ENCODE measurements at regions not wholly inside any gene's neighbourhood (a gene's known extent, or its start where the extent isn't known, plus 50 kb on each side); places are given as distances from the start of the nearest gene placed in this dataset.

DNA sequence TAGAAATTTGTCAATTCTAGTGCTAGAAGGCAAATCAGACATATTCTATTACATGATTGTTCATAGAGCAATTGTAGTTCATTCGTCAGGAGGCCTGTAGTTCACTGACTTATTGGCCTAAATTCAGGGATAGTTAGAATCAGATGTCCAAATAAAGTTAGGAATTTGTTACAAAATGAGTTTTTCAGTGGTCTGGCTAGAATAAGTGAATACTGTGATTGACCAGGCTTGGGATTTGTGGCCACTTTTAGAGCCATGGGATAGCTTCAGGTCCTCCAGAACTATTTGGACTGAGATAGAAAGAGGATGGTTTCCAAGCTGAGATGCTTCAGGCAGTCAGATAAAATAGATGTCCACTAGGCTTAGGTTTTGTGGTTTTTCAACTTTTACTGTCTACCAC lies 199.1 kb upstream of the MPDZ start:
- H3K9me3 ChIP-seq, result peaks cover 0 to 6% (median 5%) of the 10 kb centered on the region in 4 donors
- H3K27ac ChIP-seq, result no peak overlapping the region
- H3K27me3 ChIP-seq, result no peaks in the 10 kb centered on the region
- ATAC-seq (ENCODE audit: low FRiP score in 2 of 2) (peak in 1 of 2 donors; percentile 87), DNase-seq (no peak)
- no peaks in the 10 kb centered on the region for H3K36me3 ChIP-seq
- WGBS, 2 donors, result 75 to 83% methylated on average over 1 of the region's 1 CpG
- TF ChIP-seq, protein P1, sequence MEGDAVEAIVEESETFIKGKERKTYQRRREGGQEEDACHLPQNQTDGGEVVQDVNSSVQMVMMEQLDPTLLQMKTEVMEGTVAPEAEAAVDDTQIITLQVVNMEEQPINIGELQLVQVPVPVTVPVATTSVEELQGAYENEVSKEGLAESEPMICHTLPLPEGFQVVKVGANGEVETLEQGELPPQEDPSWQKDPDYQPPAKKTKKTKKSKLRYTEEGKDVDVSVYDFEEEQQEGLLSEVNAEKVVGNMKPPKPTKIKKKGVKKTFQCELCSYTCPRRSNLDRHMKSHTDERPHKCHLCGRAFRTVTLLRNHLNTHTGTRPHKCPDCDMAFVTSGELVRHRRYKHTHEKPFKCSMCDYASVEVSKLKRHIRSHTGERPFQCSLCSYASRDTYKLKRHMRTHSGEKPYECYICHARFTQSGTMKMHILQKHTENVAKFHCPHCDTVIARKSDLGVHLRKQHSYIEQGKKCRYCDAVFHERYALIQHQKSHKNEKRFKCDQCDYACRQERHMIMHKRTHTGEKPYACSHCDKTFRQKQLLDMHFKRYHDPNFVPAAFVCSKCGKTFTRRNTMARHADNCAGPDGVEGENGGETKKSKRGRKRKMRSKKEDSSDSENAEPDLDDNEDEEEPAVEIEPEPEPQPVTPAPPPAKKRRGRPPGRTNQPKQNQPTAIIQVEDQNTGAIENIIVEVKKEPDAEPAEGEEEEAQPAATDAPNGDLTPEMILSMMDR (IDR thresholded peaks at IDR 0.05), result no peak
- TF ChIP-seq EP300 (IDR thresholded peaks at IDR 0.05), result no peak
- TF ChIP-seq POLR2AphosphoS5 (IDR thresholded peaks at IDR 0.05), result no peak
- no peak for TF ChIP-seq POLR2A (IDR thresholded peaks at IDR 0.05)
- H3K4me1 ChIP-seq, result no peaks in the 10 kb centered on the region
- no peak overlapping the region for H3K4me3 ChIP-seq

DNA sequence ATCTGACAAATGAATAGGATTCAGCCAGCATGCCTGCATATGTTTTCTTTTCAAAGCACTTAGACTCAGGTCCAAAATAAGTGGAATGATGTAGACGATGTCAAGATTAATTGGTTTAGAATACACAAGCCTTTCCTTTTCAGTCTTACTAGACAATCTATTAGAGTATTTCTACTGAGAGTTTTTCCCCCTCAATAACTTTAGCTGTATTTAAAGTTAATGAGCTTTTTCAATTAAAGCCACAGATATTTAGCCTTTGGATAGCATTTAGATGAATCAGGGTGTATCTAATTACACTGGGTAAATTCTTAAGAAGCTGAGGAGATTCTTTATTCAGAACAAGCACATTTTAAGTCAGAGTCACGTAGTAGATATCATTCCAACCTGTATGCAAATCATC lies 198.7 kb upstream of the MPDZ start:
- no peak for DNase-seq
- ATAC-seq (ENCODE audit: low FRiP score in 2 of 2), result no peak
- TF ChIP-seq EP300 (IDR thresholded peaks at IDR 0.05) (no peak), POLR2AphosphoS5 (IDR thresholded peaks at IDR 0.05) (no peak), POLR2A (IDR thresholded peaks at IDR 0.05) (no peak)
- TF ChIP-seq, protein P1 (IDR thresholded peaks at IDR 0.05), result no peak

DNA sequence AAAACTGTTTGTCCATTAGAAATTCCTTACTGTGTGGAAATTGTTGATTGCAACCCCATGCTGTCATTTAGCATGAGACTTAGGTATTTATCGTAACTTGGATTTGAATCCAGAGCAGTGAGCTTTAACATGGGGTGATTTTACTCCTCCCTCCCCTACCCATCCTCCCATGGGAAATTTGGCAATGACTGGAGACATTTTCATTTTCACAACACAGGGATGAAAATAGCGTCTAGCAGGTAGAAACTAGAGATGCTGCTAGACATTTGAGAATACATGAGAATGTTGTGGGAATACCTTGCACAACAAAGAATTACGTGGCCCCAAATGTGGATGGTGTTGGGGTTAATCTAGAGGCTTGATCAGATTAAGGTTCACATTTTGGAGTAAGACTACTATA lies 191.3 kb upstream of the MPDZ start:
- H3K9me3 ChIP-seq, result peaks cover 0 to 6% (median 5%) of the 10 kb centered on the region in 4 donors
- H3K4me3 ChIP-seq, result no peak overlapping the region
- ATAC-seq (ENCODE audit: low FRiP score in 2 of 2), result no peak
- WGBS, 2 donors, result 86 to 93% methylated on average over 3 of the region's 3 CpGs
- H3K36me3 ChIP-seq, result no peaks in the 10 kb centered on the region
- H3K4me1 ChIP-seq, result no peaks in the 10 kb centered on the region
- no peak overlapping the region for H3K27ac ChIP-seq
- no peaks in the 10 kb centered on the region for H3K27me3 ChIP-seq
- TF ChIP-seq EP300 (IDR thresholded peaks at IDR 0.05) (no peak), POLR2AphosphoS5 (IDR thresholded peaks at IDR 0.05) (no peak), POLR2A (IDR thresholded peaks at IDR 0.05) (no peak)
- TF ChIP-seq, protein P1 (IDR thresholded peaks at IDR 0.05), result no peak
- no peak for DNase-seq

More for the DNA sequence above, 198.7 kb upstream of the MPDZ start:
- Histone ChIP-seq H3K36me3 (no peaks in the 10 kb centered on the region), H3K4me1 (no peaks in the 10 kb centered on the region), H3K27ac (no peak overlapping the region), H3K9me3 (peaks cover 0 to 6% (median 5%) of the 10 kb centered on the region in 4 donors), H3K27me3 (no peaks in the 10 kb centered on the region), H3K4me3 (no peak overlapping the region)
- WGBS, 2 donors, result 61 to 71% methylated on average over 2 of the region's 2 CpGs

DNA sequence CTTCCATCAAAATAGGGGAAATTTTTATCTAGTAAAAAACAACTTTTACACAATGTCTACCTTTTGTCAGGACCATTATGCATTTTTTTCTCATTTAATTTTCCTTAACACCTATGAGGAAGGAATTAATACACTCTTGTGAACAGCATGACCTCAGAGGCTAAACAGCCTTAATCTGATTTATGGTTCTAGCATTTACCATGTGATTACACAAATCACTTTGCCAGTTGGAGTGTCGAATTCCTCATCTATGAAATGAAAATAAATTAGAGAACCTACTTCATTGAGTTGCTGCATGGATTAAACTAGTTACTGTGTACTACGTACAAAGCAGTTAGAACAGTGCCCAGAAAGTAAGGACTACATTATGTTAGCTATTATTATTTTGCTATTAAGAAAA lies 187.7 kb upstream of the MPDZ start:
- no peaks in the 10 kb centered on the region for H3K9me3 ChIP-seq
- no peak overlapping the region for H3K27ac ChIP-seq
- DNase-seq, result no peak
- TF ChIP-seq POLR2AphosphoS5 (IDR thresholded peaks at IDR 0.05) (no peak), EP300 (IDR thresholded peaks at IDR 0.05) (no peak)
- H3K4me3 ChIP-seq, result no peak overlapping the region
- H3K4me1 ChIP-seq, result no peaks in the 10 kb centered on the region
- no peaks in the 10 kb centered on the region for H3K27me3 ChIP-seq
- WGBS, 2 donors, result 46 to 53% methylated on average over 2 of the region's 2 CpGs
- H3K36me3 ChIP-seq, result no peaks in the 10 kb centered on the region
- no peak for ATAC-seq (ENCODE audit: low FRiP score in 2 of 2)

DNA sequence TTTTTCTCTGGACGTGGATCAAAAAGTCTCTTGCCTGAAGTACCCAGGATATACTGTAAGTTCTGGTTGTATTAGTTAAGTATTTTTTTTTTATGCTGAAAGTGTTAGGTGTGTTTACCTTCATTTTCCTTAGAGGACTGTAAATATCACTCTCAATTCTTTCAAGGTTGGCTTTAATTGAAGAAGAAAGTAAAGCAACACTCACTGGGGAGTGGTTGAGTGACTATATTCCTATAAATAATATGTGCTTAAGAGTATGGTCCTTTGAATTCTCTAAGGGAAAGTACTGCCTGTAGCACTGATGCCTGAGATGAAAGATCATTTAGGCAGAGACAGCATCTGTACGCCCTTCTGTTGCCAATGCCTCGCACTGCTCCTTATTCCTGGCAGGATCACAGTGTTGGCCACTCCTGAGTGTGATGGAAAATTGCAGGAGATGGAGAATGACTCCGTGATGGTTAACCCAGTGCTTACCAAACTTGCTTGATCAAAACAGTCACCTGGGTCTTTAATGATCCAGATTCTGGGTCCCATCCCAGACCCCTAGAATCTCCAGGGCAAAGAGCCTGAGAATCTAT lies 182.0 kb upstream of the MPDZ start:
- no peaks in the 10 kb centered on the region for H3K36me3 ChIP-seq
- no peak for DNase-seq
- no peak overlapping the region for H3K4me3 ChIP-seq
- no peaks in the 10 kb centered on the region for H3K27me3 ChIP-seq
- WGBS, 2 donors, result 59 to 63% methylated on average over 4 of the region's 4 CpGs
- no peaks in the 10 kb centered on the region for H3K9me3 ChIP-seq
- ATAC-seq (ENCODE audit: low FRiP score in 2 of 2), result peak in 1 of 2 donors; percentile 23
- no peaks in the 10 kb centered on the region for H3K4me1 ChIP-seq
- H3K27ac ChIP-seq, result no peak overlapping the region
- TF ChIP-seq POLR2A (IDR thresholded peaks at IDR 0.05) (no peak), EP300 (IDR thresholded peaks at IDR 0.05) (no peak)

DNA sequence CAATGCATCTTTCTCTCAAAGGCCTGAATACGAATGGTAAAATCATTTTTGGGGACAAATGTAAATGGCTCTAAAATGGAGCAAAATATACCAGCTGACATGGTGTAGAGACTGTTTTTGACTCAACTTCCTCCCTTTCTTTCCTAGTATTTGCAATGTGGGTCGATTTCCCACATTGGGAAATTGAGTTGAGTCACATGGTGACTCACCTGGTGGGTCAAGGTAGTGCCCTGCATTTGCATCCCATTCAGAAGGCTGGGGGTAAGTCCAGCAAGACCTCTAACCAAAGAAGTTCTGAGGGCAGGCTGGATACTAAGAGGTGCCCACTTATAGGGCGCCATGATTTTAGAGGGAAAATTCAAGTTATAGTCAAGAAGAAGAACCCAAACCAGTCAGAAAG lies 179.6 kb upstream of the MPDZ start:
- no peaks in the 10 kb centered on the region for H3K4me1 ChIP-seq
- ATAC-seq (ENCODE audit: low FRiP score in 2 of 2) (no peak), DNase-seq (no peak)
- H3K9me3 ChIP-seq, result no peaks in the 10 kb centered on the region
- H3K27ac ChIP-seq, result no peak overlapping the region
- TF ChIP-seq EP300 (IDR thresholded peaks at IDR 0.05) (no peak), POLR2A (IDR thresholded peaks at IDR 0.05) (no peak), POLR2AphosphoS5 (IDR thresholded peaks at IDR 0.05) (no peak)
- TF ChIP-seq, protein P1 (IDR thresholded peaks at IDR 0.05), result no peak
- no peak overlapping the region for H3K4me3 ChIP-seq
- no peaks in the 10 kb centered on the region for H3K27me3 ChIP-seq
- WGBS, 2 donors, result 87 to 92% methylated on average over 3 of the region's 3 CpGs
- no peaks in the 10 kb centered on the region for H3K36me3 ChIP-seq
